ENCODE measurements at regions not wholly inside any gene's neighbourhood (a gene's known extent, or its start where the extent isn't known, plus 50 kb on each side); places are given as distances from the start of the nearest gene placed in this dataset.

GRCh38 chr11:135031205-135031989 lies 619.4 kb upstream of the B3GAT1 start:
- H3K9ac ChIP-seq (ENCODE audit: extremely low read depth, insufficient read length, low read length), result no peak overlapping the region
- no peak overlapping the region for H3K14ac ChIP-seq (ENCODE audit: insufficient read depth, low read length)
- H3K4ac ChIP-seq (ENCODE audit: low read depth, low read length), result no peak overlapping the region
- no peak overlapping the region for H3K18ac ChIP-seq (ENCODE audit: insufficient read length, low read depth, low read length)
- no peaks in the 10 kb centered on the region for H3K23me2 ChIP-seq (ENCODE audit: insufficient read length, low read depth, low read length, poor library complexity, severe bottlenecking)
- no peak overlapping the region for H4K5ac ChIP-seq (ENCODE audit: insufficient read length, low read depth, low read length)
- H2BK20ac ChIP-seq (ENCODE audit: low read depth, low read length, poor library complexity, severe bottlenecking), result no peak overlapping the region
- no peaks in the 10 kb centered on the region for H3K79me2 ChIP-seq (ENCODE audit: insufficient read depth, low read length)
- peaks cover 10% of the 10 kb centered on the region for H3K4me1 ChIP-seq (ENCODE audit: insufficient read depth, low read length)
- peaks cover 33 to 49% of the 10 kb centered on the region in 2 experiments for H3K4me1 Mint-ChIP-seq
- TF ChIP-seq, protein P1, sequence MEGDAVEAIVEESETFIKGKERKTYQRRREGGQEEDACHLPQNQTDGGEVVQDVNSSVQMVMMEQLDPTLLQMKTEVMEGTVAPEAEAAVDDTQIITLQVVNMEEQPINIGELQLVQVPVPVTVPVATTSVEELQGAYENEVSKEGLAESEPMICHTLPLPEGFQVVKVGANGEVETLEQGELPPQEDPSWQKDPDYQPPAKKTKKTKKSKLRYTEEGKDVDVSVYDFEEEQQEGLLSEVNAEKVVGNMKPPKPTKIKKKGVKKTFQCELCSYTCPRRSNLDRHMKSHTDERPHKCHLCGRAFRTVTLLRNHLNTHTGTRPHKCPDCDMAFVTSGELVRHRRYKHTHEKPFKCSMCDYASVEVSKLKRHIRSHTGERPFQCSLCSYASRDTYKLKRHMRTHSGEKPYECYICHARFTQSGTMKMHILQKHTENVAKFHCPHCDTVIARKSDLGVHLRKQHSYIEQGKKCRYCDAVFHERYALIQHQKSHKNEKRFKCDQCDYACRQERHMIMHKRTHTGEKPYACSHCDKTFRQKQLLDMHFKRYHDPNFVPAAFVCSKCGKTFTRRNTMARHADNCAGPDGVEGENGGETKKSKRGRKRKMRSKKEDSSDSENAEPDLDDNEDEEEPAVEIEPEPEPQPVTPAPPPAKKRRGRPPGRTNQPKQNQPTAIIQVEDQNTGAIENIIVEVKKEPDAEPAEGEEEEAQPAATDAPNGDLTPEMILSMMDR (conservative IDR thresholded peaks at IDR 0.05), result no peak
- no peak overlapping the region for H3T11ph ChIP-seq (ENCODE audit: low read length)
- no peak overlapping the region for H2BK120ac ChIP-seq (ENCODE audit: low read depth, low read length, poor library complexity, severe bottlenecking)
- peaks cover 2% of the 10 kb centered on the region; the same call in 1 of the 2 replicates for H3K27me3 ChIP-seq (ENCODE audit: insufficient read depth, low read length)
- H3K56ac ChIP-seq (ENCODE audit: insufficient read length, low read depth, low read length), result no peak overlapping the region
- no peak overlapping the region for H2BK12ac ChIP-seq (ENCODE audit: insufficient read length, low read depth, low read length)
- H3K9me3 ChIP-seq (ENCODE audit: control insufficient read depth, low read depth, low read length), result no peaks in the 10 kb centered on the region
- no peak overlapping the region for H2BK5ac ChIP-seq (ENCODE audit: insufficient read length, low read length)
- H4K8ac ChIP-seq (replicated peaks; ENCODE audit: insufficient read length, low read depth, low read length), result no peak overlapping the region
- peaks cover 11% of the 10 kb centered on the region for H3K27me3 Mint-ChIP-seq (ENCODE audit: low read depth)
- H2BK15ac ChIP-seq (ENCODE audit: low read depth, low read length), result no peak overlapping the region
- H3K4me2 ChIP-seq (ENCODE audit: insufficient read depth, insufficient read length, low read length), result no peak overlapping the region
- H3K36me3 Mint-ChIP-seq (ENCODE audit: insufficient read depth in 1 of 3, low read depth in 3 of 3), result peaks cover 0 to 2% (median 0%) of the 10 kb centered on the region in 3 experiments; a peak in 1 of 7 replicates
- no peak overlapping the region for H3K27ac ChIP-seq (ENCODE audit: insufficient read length, low read depth, low read length)
- no peaks in the 10 kb centered on the region for H3K79me1 ChIP-seq (ENCODE audit: insufficient read depth, low read depth, low read length, poor library complexity, severe bottlenecking)
- H4K91ac ChIP-seq (ENCODE audit: insufficient read length, low read depth, low read length), result no peak overlapping the region
- no peaks in the 10 kb centered on the region for H4K20me1 ChIP-seq (ENCODE audit: control insufficient read depth, insufficient read depth, insufficient read length)
- peaks cover 0 to 3% of the 10 kb centered on the region in 2 experiments; a peak in 2 of 5 replicates for H3K9me3 Mint-ChIP-seq
- H2AK5ac ChIP-seq (ENCODE audit: insufficient read length, low read length), result no peak overlapping the region
- no peak overlapping the region for H3K27ac Mint-ChIP-seq
- no peak overlapping the region for H3K23ac ChIP-seq (ENCODE audit: insufficient read length, low read depth, low read length)
- H2AFZ ChIP-seq (ENCODE audit: low read length), result no peak overlapping the region
- no CpG with 5 or more reads among the region's 8 CpGs for WGBS (ENCODE audit: extremely low coverage, insufficient read length, low lambda C conversion rate)
- no peak for DNase-seq
- no peak overlapping the region for H3K4me3 Mint-ChIP-seq
